Ectodermal cell (in vitro differentiated cells): ENCODE measurements at regions not wholly inside any gene's neighbourhood (a gene's known extent, or its start where the extent isn't known, plus 50 kb on each side); places are given as distances from the start of the nearest gene placed in this dataset.

ENCODE experiments used
- H3K27ac ChIP-seq: 2 replicates; pipeline ENCODE4 v1.7.0; 2013; ENCODE audit warnings: mild to moderate bottlenecking, low read depth, low read length; ENCODE audit not compliant: insufficient read depth, poor library complexity, severe bottlenecking
- H3K27me3 ChIP-seq: 2 replicates; pipeline ENCODE4 v1.7.0; 2013; ENCODE audit warnings: mild to moderate bottlenecking, low read length; ENCODE audit not compliant: insufficient read depth, control insufficient read depth, poor library complexity, severe bottlenecking
- H3K36me3 ChIP-seq: one replicate; pipeline ENCODE4 v1.7.0; 2013; ENCODE audit warnings: low read length; ENCODE audit not compliant: control insufficient read depth, insufficient read depth
- H3K4me1 ChIP-seq: one replicate; pipeline ENCODE4 v1.7.0; 2013; ENCODE audit warnings: low read length; ENCODE audit not compliant: control insufficient read depth, insufficient read depth
- H3K4me3 ChIP-seq: 2 replicates; pipeline ENCODE4 v1.7.0; 2013; ENCODE audit warnings: low read depth, low read length, control low read depth; ENCODE audit not compliant: insufficient read depth
- H3K9me3 ChIP-seq: 2 replicates; pipeline ENCODE4 v1.7.0; 2013; ENCODE audit warnings: mild to moderate bottlenecking, low read length, moderate library complexity; ENCODE audit not compliant: control insufficient read depth
- WGBS, 2 experiments: methylation state at CpG; one replicate each; pipeline ENCODE4 v1.1.7; 2013; ENCODE audit warnings: missing lambda C conversion rate in 2 of 2; 5-methylcytosine and 5-hydroxymethylcytosine counted together

DNA sequence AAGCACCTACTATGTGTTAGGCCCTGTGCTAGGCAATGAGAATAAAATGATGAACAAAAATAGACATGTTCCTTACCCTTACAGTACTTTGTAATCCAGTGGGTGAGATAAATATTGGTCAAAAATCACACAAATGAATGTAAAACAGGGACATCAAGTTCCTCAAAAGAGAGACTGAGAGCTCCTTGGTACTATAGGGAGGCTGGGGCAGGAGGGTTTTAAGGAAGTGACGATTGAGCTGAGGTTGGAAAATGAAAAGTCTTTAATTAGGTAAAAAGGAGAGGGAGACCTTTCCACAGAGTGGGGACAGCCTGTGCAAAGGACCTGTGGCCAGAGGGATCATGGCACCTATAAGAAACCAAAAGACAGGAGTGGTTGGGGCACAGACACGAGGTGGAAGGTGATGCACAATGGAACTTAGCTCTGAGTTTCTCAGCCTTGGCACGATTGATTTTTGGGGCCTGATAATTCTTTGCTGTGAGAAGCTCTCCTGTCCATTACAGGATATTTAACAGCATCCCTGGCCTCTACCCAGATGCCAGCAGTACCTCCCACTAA is 140.3 kb downstream of the CEP57L1 start:
- H3K4me1 ChIP-seq: no peaks in the 10 kb centered on the region
- H3K9me3 ChIP-seq: no peaks in the 10 kb centered on the region
- no peak overlapping the region for H3K27ac ChIP-seq
- 92 to 95% methylated on average over 3 of the region's 3 CpGs for WGBS, 2 experiments
- no peaks in the 10 kb centered on the region for H3K27me3 ChIP-seq
- no peak overlapping the region for H3K4me3 ChIP-seq
- no peaks in the 10 kb centered on the region for H3K36me3 ChIP-seq

- H3K36me3 ChIP-seq: no peaks in the 10 kb centered on the region
- no peak overlapping the region for H3K27ac ChIP-seq
- H3K9me3 ChIP-seq: no peaks in the 10 kb centered on the region
- H3K27me3 ChIP-seq: no peaks in the 10 kb centered on the region
- no peaks in the 10 kb centered on the region for H3K4me1 ChIP-seq
- no peak overlapping the region for H3K4me3 ChIP-seq
- WGBS, 2 experiments: 89 to 94% methylated on average over 7 of the region's 7 CpGs
Observed at GRCh38 chr6:109230453-109230852, 135.1 kb downstream of the CEP57L1 start.

- H3K9me3 ChIP-seq: no peaks in the 10 kb centered on the region
- 91 to 93% methylated on average over 4 of the region's 4 CpGs for WGBS, 2 experiments
- H3K36me3 ChIP-seq: no peaks in the 10 kb centered on the region
- H3K4me1 ChIP-seq: no peaks in the 10 kb centered on the region
- no peak overlapping the region for H3K4me3 ChIP-seq
- H3K27me3 ChIP-seq: no peaks in the 10 kb centered on the region
- no peak overlapping the region for H3K27ac ChIP-seq
Observed at GRCh38 chr6:109229536-109229935, 134.2 kb downstream of the CEP57L1 start.

DNA sequence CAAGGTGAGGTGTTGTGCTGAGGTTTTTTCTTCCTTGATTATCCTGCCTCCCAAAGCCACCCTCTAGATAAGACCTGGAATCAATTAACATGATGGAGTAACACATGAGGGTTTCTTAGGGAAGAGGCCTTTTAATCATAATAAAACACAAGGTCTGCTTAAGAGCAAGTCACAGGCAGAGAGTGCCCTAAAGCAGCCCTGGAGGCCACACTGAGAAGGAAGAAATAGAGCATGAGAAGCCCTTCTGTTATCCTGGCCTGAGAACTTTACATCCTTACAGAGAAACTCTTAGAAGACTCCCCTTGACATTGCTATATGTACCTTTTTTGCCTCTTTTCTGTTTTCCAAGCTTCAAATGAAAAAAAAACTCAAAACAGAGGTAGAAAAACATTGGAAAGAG is 132.3 kb downstream of the CEP57L1 start:
- Histone ChIP-seq H3K36me3 (no peaks in the 10 kb centered on the region), H3K27ac (no peak overlapping the region), H3K4me1 (no peaks in the 10 kb centered on the region), H3K9me3 (no peaks in the 10 kb centered on the region), H3K27me3 (no peaks in the 10 kb centered on the region), H3K4me3 (no peak overlapping the region)

DNA sequence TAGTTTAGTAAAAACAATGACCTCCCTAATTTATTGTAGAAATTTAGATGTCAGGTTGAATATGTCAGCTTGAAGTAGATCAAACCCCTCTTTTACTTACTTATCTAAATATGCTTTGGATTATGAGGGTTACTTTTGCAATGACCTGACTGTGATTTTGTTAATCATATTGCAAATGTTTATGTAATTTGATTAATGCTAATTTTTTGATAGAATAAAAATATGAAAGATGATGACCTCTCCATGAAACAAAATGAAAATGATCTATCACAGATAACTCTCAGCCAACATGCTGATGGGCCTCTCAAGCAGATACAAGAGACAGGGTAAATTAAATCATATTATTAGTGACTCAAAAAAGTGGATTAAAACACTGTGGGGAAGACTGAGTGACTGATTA is 131.0 kb downstream of the CEP57L1 start:
- Histone ChIP-seq H3K4me1 (no peaks in the 10 kb centered on the region), H3K9me3 (no peaks in the 10 kb centered on the region), H3K36me3 (no peaks in the 10 kb centered on the region), H3K27me3 (no peaks in the 10 kb centered on the region), H3K27ac (no peak overlapping the region), H3K4me3 (no peak overlapping the region)

- no peaks in the 10 kb centered on the region for H3K36me3 ChIP-seq
- H3K4me1 ChIP-seq: no peaks in the 10 kb centered on the region
- H3K27ac ChIP-seq: no peak overlapping the region
- H3K27me3 ChIP-seq: no peaks in the 10 kb centered on the region
- H3K4me3 ChIP-seq: no peak overlapping the region
- WGBS, 2 experiments: 95 to 96% methylated on average over 5 to 6 of the region's 6 CpGs
- H3K9me3 ChIP-seq: no peaks in the 10 kb centered on the region
Observed at GRCh38 chr6:109225946-109226345, 130.6 kb downstream of the CEP57L1 start.

DNA sequence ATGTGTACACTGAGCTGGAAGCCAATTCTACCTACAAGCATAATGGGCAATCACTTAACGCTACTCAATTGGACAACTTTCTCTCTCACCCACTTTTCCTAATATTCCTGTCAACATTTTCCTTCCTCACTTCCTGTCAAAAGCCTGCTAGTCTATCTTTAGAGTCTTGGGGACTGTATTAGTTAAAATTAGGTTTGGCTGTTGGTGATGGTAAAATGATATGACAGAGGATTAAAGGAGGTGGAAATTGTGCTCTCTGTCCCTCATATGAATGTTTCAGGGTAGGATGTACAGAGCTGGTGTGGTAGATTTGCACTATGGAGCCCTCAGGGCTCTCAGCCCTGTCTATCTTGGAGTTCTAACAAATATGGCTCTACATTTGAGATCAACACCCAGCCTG is 129.7 kb downstream of the CEP57L1 start:
- Histone ChIP-seq H3K36me3 (no peaks in the 10 kb centered on the region), H3K27me3 (no peaks in the 10 kb centered on the region), H3K9me3 (no peaks in the 10 kb centered on the region), H3K4me3 (no peak overlapping the region), H3K4me1 (no peaks in the 10 kb centered on the region), H3K27ac (no peak overlapping the region)
- 88 to 97% methylated on average over 1 of the region's 1 CpG for WGBS, 2 experiments

- no peaks in the 10 kb centered on the region for H3K27me3 ChIP-seq
Observed at GRCh38 chr6:109224107-109224875, 129.0 kb downstream of the CEP57L1 start.

DNA sequence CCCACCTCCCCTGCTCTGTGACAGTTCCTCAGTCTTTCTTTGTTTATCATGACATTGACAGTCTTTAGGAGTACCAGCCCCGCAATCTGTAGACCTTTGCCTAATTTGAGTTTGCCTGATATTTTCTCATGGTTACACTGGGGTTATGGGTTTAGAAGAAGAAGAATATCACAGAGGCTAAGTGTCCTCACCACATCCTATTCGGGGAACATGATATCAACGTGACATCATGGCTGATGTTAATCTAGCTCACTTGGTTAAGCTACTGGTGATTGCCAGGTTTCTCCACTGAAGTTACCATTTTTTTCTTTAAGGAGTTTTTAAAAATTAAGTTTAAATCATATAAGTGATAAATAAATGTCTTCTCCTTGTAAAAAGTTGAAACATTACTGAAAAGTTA is 127.5 kb downstream of the CEP57L1 start:
- Histone ChIP-seq H3K4me1 (no peaks in the 10 kb centered on the region), H3K27me3 (no peaks in the 10 kb centered on the region), H3K4me3 (no peak overlapping the region), H3K9me3 (no peaks in the 10 kb centered on the region), H3K36me3 (no peaks in the 10 kb centered on the region), H3K27ac (no peak overlapping the region)
- WGBS, 2 experiments: 94 to 96% methylated on average over 3 of the region's 3 CpGs

More at GRCh38 chr6:109224107-109224875, 129.0 kb downstream of the CEP57L1 start:
- no peaks in the 10 kb centered on the region for H3K4me1 ChIP-seq
- 93 to 97% methylated on average over 4 of the region's 4 CpGs for WGBS, 2 experiments
- no peaks in the 10 kb centered on the region for H3K9me3 ChIP-seq
- H3K4me3 ChIP-seq: no peak overlapping the region
- no peak overlapping the region for H3K27ac ChIP-seq
- no peaks in the 10 kb centered on the region for H3K36me3 ChIP-seq

GRCh38 chr6:109221543-109222195 is 126.4 kb downstream of the CEP57L1 start:
- Histone ChIP-seq H3K27me3 (no peaks in the 10 kb centered on the region), H3K4me1 (no peaks in the 10 kb centered on the region), H3K9me3 (no peaks in the 10 kb centered on the region), H3K27ac (no peak overlapping the region), H3K36me3 (no peaks in the 10 kb centered on the region), H3K4me3 (no peak overlapping the region)
- 88 to 100% methylated on average over 1 of the region's 1 CpG for WGBS, 2 experiments
